ENCODE measurements at regions not wholly inside any gene's neighbourhood (a gene's known extent, or its start where the extent isn't known, plus 50 kb on each side); places are given as distances from the start of the nearest gene placed in this dataset.

GRCh38 chr6:55014321-55015088, 159.8 kb upstream of the HCRTR2 start:
- H3K23ac ChIP-seq (ENCODE audit: insufficient read length, low read depth, low read length) = no peak overlapping the region
- WGBS (ENCODE audit: extremely low coverage, insufficient read length, low lambda C conversion rate) = no CpG with 5 or more reads among the region's 1 CpG
- no peak overlapping the region for H3K27ac ChIP-seq (ENCODE audit: insufficient read length, low read depth, low read length)
- H3K18ac ChIP-seq (ENCODE audit: insufficient read length, low read depth, low read length) = no peak overlapping the region
- no peak overlapping the region for H2BK12ac ChIP-seq (ENCODE audit: insufficient read length, low read depth, low read length)
- H2BK15ac ChIP-seq (ENCODE audit: low read depth, low read length) = no peak overlapping the region
- H2AK5ac ChIP-seq (ENCODE audit: insufficient read length, low read length) = no peak overlapping the region
- no peaks in the 10 kb centered on the region for H3K27me3 Mint-ChIP-seq (ENCODE audit: low read depth)
- H3K56ac ChIP-seq (ENCODE audit: insufficient read length, low read depth, low read length) = no peak overlapping the region
- H4K91ac ChIP-seq (ENCODE audit: insufficient read length, low read depth, low read length) = no peak overlapping the region
- no peaks in the 10 kb centered on the region for H3K4me1 ChIP-seq (ENCODE audit: insufficient read depth, low read length)
- no peaks in the 10 kb centered on the region for H3K27me3 ChIP-seq (ENCODE audit: insufficient read depth, low read length)
- H3K4me3 Mint-ChIP-seq = no peak overlapping the region
- H3K23me2 ChIP-seq (ENCODE audit: insufficient read length, low read depth, low read length, poor library complexity, severe bottlenecking) = no peaks in the 10 kb centered on the region
- no peak overlapping the region for H3K4ac ChIP-seq (ENCODE audit: low read depth, low read length)
- no peak overlapping the region for H3T11ph ChIP-seq (ENCODE audit: low read length)
- no peaks in the 10 kb centered on the region for H4K20me1 ChIP-seq (ENCODE audit: control insufficient read depth, insufficient read depth, insufficient read length)
- H4K8ac ChIP-seq (replicated peaks; ENCODE audit: insufficient read length, low read depth, low read length) = no peak overlapping the region
- H2AFZ ChIP-seq (ENCODE audit: low read length) = no peak overlapping the region
- no peak overlapping the region for H3K27ac Mint-ChIP-seq
- no peaks in the 10 kb centered on the region for H3K9me3 ChIP-seq (ENCODE audit: control insufficient read depth, low read depth, low read length)
- no peaks in the 10 kb centered on the region for H3K36me3 Mint-ChIP-seq (ENCODE audit: insufficient read depth in 1 of 3, low read depth in 3 of 3)
- H3K9ac ChIP-seq (ENCODE audit: extremely low read depth, insufficient read length, low read length) = no peak overlapping the region
- H2BK5ac ChIP-seq (ENCODE audit: insufficient read length, low read length) = no peak overlapping the region
- no peaks in the 10 kb centered on the region for H3K9me3 Mint-ChIP-seq
- H3K4me1 Mint-ChIP-seq = peaks cover under 1% of the 10 kb centered on the region in 2 experiments
- no peaks in the 10 kb centered on the region for H3K79me1 ChIP-seq (ENCODE audit: insufficient read depth, low read depth, low read length, poor library complexity, severe bottlenecking)
- H3K14ac ChIP-seq (ENCODE audit: insufficient read depth, low read length) = no peak overlapping the region
- no peak overlapping the region for H2BK20ac ChIP-seq (ENCODE audit: low read depth, low read length, poor library complexity, severe bottlenecking)
- H3K79me2 ChIP-seq (ENCODE audit: insufficient read depth, low read length) = no peaks in the 10 kb centered on the region
- H3K4me2 ChIP-seq (ENCODE audit: insufficient read depth, insufficient read length, low read length) = no peak overlapping the region
- DNase-seq = no peak
- TF ChIP-seq CTCF (conservative IDR thresholded peaks at IDR 0.05) = no peak
- H2BK120ac ChIP-seq (ENCODE audit: low read depth, low read length, poor library complexity, severe bottlenecking) = no peak overlapping the region
- H4K5ac ChIP-seq (ENCODE audit: insufficient read length, low read depth, low read length) = no peak overlapping the region
